Stimulated activated CD4-positive, alpha-beta T cell treated with anti-CD3 and anti-CD28 coated beads, Interleukin-12 subunit alpha, Interleukin-12 subunit beta, amount 100 ng/mL, for 48 hours (primary cell): ENCODE measurements at regions not wholly inside any gene's neighbourhood (a gene's known extent, or its start where the extent isn't known, plus 50 kb on each side); places are given as distances from the start of the nearest gene placed in this dataset.

ENCODE experiments used
- DNase-seq, 3 donors: peaks; one replicate each; pipeline ENCODE4 v3.0.0-alpha.2; 2020; ENCODE audit warnings: low read depth in 2 of 3, low spot score in 1 of 3

GRCh38 chr12:102539651-102540553 is 59.5 kb upstream of the IGF1 start:
- DNase-seq: no peak

DNA sequence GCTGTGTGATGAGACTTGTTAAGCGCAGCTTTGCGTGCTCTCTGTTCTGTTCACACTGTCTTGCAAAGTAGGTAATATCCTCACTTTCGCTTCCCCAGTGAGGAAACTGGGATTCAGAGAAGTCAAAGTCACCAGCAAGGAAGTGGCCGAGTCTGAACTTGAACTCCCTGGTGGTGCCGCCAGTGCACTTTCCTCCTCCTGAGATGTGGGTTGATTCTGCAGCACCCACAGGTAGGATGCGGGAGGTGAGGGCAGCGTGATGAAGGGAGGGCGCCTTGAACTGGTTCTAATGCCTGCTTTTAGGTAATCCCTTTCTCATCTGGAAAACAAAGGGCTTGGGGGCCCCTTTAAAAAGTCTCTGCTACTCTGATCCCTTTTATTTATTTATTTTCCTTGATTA is 54.9 kb upstream of the IGF1 start:
- no peak for DNase-seq

GRCh38 chr12:102534899-102535298 is 54.5 kb upstream of the IGF1 start:
- DNase-seq: no peak

DNA sequence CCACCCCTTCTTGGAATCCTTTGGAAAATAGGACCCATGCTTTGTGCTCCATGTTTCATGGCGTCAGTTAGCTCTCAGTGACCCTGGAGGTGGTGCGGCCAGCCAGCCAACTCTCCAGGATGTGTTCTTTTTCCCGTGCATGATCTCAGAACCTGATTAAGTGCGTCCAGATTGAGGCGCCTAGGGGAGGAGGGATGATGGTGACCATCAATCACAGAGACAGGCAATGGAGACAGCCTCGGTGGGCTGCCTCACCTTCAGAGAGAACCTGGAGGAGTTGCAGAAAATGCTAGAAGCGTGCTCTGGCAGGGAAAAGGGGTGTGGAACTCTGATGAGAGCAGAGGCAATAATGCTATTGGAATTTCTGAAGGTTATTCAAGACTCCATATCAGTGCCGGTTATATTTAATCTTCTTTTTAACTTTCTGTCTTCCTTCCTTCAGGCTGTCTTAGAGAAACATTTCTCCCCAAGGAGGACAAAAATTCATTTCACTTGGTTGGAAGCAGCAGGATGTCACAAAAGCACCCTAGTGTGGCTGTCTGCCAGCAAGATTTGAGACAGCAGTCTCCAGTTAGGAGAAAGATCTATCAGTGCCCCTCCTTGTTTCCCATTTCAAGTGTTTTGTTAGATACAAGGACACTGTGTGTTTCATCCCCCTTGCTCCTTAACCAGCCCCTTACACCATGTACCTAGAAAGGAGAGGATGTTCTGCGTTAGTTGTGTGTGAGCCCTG is 53.3 kb upstream of the IGF1 start:
- no peak for DNase-seq
